HG02610 (cell line): ENCODE measurements at regions not wholly inside any gene's neighbourhood (a gene's known extent, or its start where the extent isn't known, plus 50 kb on each side); places are given as distances from the start of the nearest gene placed in this dataset.
"Not testable (repeated sequence)": the region's sequence is repeated elsewhere in the genome, so short reads cannot be mapped to it uniquely, and the experiment has no call there.

Experiments
- ATAC-seq: cut with Tn5 transposase; IDR thresholded peaks from one replicate; pipeline ENCODE4 v1.9.1; 2021; ENCODE audit warnings: mild to moderate bottlenecking, moderate library complexity; ENCODE audit not compliant: unreplicated experiment

GRCh38 chr9:18261181-18261580 lies 212.8 kb upstream of the ADAMTSL1 start:
- ATAC-seq, result no peak

- ATAC-seq, result no peak
These were observed 210.6 kb upstream of the ADAMTSL1 start for GRCh38 chr9:18263377-18263776.

GRCh38 chr9:18268381-18268780 lies 205.6 kb upstream of the ADAMTSL1 start:
- no peak for ATAC-seq

- no peak for ATAC-seq
These were observed 204.4 kb upstream of the ADAMTSL1 start for GRCh38 chr9:18269561-18269960.

- no peak for ATAC-seq
These were observed 199.3 kb upstream of the ADAMTSL1 start for GRCh38 chr9:18274693-18275092.

- ATAC-seq, result no peak
These were observed 198.5 kb upstream of the ADAMTSL1 start for GRCh38 chr9:18275313-18275990.

GRCh38 chr9:18281291-18281690 lies 192.7 kb upstream of the ADAMTSL1 start:
- no peak for ATAC-seq

GRCh38 chr9:18294229-18294628 lies 179.7 kb upstream of the ADAMTSL1 start:
- no peak for ATAC-seq

- ATAC-seq, result no peak
These were observed 177.3 kb upstream of the ADAMTSL1 start for GRCh38 chr9:18296702-18297055.

GRCh38 chr9:18297056-18297841 lies 176.7 kb upstream of the ADAMTSL1 start:
- ATAC-seq, result no peak

- ATAC-seq, result no peak
These were observed 174.5 kb upstream of the ADAMTSL1 start for GRCh38 chr9:18299449-18299848.

- not testable (repeated sequence) for ATAC-seq
These were observed 168.7 kb upstream of the ADAMTSL1 start for GRCh38 chr9:18305167-18305806.

- no peak for ATAC-seq
These were observed 159.6 kb upstream of the ADAMTSL1 start for GRCh38 chr9:18314316-18314715.

- no peak for ATAC-seq
These were observed 156.1 kb upstream of the ADAMTSL1 start for GRCh38 chr9:18317896-18318295.

- ATAC-seq, result no peak
These were observed 154.0 kb upstream of the ADAMTSL1 start for GRCh38 chr9:18319918-18320445.

GRCh38 chr9:18324928-18325745 lies 148.8 kb upstream of the ADAMTSL1 start:
- ATAC-seq, result no peak

- not testable (repeated sequence) for ATAC-seq
These were observed 148.3 kb upstream of the ADAMTSL1 start for GRCh38 chr9:18325746-18326011.

- no peak for ATAC-seq
These were observed 146.8 kb upstream of the ADAMTSL1 start for GRCh38 chr9:18327121-18327520.

GRCh38 chr9:18330401-18331309 lies 143.3 kb upstream of the ADAMTSL1 start:
- no peak for ATAC-seq

GRCh38 chr9:18331310-18331684 lies 142.7 kb upstream of the ADAMTSL1 start:
- ATAC-seq, result no peak
